WTC11 (cell line): ENCODE measurements at regions not wholly inside any gene's neighbourhood (a gene's known extent, or its start where the extent isn't known, plus 50 kb on each side); places are given as distances from the start of the nearest gene placed in this dataset.

Experiments used
- IRF2 ChIP-seq: sonication (generic); formaldehyde crosslinking; IDR thresholded peaks from 2 replicates; pipeline ENCODE4 v1.8.0; 2022; ENCODE audit warnings: low read depth, missing genetic modification reagents, borderline replicate concordance
- NFATC4 ChIP-seq: fragments of 250-450 bp; sonication (Bioruptor Pico); IDR thresholded peaks from 2 replicates; pipeline ENCODE4 v1.9.0; 2021; ENCODE audit warnings: mild to moderate bottlenecking
- TCF7 ChIP-seq: sonication (generic); formaldehyde crosslinking; IDR thresholded peaks from 2 replicates; pipeline ENCODE4 v1.8.0; 2022; ENCODE audit warnings: mild to moderate bottlenecking, low read depth, missing genetic modification reagents, moderate library complexity
- ZNF121 ChIP-seq: sonication (generic); formaldehyde crosslinking; IDR thresholded peaks from 2 replicates; pipeline ENCODE4 v1.8.0; 2023; ENCODE audit warnings: missing genetic modification reagents
- TF ChIP-seq, protein P1 (sequence below): fragments of 200-600 bp; IDR thresholded peaks from 2 replicates; pipeline ENCODE4 v1.8.0; 2022; ENCODE audit warnings: antibody characterized with exemption
- TF ChIP-seq, protein P2 (sequence below): sonication (generic); formaldehyde crosslinking; IDR thresholded peaks from 2 replicates; pipeline ENCODE4 v1.8.0; 2022; ENCODE audit warnings: mild to moderate bottlenecking, missing genetic modification reagents
- TF ChIP-seq, protein P3 (sequence below): sonication (generic); formaldehyde crosslinking; conservative IDR thresholded peaks from 2 replicates; pipeline ENCODE4 v1.8.1; 2022; ENCODE audit warnings: mild to moderate bottlenecking, missing genetic modification reagents
- TF ChIP-seq, protein P4 (sequence below): sonication (generic); formaldehyde crosslinking; IDR thresholded peaks from 2 replicates; pipeline ENCODE4 v1.8.0; 2022; ENCODE audit warnings: mild to moderate bottlenecking, missing genetic modification reagents

DNA sequence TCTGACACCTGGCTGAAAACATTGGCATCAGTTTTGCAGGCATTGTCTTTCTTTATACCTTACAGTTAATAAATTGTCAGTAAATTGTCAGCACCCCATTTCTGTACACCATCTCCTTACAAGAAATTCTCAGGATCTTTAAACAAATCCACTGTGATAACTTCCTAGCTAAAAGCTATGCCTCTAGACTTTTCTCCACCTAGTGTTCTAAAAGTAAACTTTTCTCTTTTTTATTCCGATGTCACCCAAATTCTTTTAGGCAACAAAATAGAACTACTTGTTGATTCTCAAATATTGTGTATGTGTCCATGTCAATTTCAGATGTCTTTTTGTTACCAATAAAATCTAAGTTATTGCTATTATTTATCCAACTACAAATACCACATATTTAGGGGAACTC, 617.4 kb upstream of the NRXN1 start:
- TF ChIP-seq NFATC4 (CRISPR knock-in tag), result no peak
- TF ChIP-seq, protein P1, sequence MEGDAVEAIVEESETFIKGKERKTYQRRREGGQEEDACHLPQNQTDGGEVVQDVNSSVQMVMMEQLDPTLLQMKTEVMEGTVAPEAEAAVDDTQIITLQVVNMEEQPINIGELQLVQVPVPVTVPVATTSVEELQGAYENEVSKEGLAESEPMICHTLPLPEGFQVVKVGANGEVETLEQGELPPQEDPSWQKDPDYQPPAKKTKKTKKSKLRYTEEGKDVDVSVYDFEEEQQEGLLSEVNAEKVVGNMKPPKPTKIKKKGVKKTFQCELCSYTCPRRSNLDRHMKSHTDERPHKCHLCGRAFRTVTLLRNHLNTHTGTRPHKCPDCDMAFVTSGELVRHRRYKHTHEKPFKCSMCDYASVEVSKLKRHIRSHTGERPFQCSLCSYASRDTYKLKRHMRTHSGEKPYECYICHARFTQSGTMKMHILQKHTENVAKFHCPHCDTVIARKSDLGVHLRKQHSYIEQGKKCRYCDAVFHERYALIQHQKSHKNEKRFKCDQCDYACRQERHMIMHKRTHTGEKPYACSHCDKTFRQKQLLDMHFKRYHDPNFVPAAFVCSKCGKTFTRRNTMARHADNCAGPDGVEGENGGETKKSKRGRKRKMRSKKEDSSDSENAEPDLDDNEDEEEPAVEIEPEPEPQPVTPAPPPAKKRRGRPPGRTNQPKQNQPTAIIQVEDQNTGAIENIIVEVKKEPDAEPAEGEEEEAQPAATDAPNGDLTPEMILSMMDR, result no peak
- TF ChIP-seq, protein P2, sequence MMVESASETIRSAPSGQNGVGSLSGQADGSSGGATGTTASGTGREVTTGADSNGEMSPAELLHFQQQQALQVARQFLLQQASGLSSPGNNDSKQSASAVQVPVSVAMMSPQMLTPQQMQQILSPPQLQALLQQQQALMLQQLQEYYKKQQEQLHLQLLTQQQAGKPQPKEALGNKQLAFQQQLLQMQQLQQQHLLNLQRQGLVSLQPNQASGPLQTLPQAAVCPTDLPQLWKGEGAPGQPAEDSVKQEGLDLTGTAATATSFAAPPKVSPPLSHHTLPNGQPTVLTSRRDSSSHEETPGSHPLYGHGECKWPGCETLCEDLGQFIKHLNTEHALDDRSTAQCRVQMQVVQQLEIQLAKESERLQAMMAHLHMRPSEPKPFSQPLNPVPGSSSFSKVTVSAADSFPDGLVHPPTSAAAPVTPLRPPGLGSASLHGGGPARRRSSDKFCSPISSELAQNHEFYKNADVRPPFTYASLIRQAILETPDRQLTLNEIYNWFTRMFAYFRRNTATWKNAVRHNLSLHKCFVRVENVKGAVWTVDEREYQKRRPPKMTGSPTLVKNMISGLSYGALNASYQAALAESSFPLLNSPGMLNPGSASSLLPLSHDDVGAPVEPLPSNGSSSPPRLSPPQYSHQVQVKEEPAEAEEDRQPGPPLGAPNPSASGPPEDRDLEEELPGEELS, result no peak
- TF ChIP-seq TCF7 (CRISPR knock-in tag), result no peak
- TF ChIP-seq, protein P3, sequence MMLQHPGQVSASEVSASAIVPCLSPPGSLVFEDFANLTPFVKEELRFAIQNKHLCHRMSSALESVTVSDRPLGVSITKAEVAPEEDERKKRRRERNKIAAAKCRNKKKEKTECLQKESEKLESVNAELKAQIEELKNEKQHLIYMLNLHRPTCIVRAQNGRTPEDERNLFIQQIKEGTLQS (CRISPR knock-in tag), result no peak
- no peak for TF ChIP-seq IRF2 (CRISPR knock-in tag)
- TF ChIP-seq, protein P4, sequence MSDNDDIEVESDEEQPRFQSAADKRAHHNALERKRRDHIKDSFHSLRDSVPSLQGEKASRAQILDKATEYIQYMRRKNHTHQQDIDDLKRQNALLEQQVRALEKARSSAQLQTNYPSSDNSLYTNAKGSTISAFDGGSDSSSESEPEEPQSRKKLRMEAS (CRISPR knock-in tag), result no peak
- no peak for TF ChIP-seq ZNF121 (CRISPR knock-in tag)
